BLaER1 (cell line): ENCODE measurements at regions not wholly inside any gene's neighbourhood (a gene's known extent, or its start where the extent isn't known, plus 50 kb on each side); places are given as distances from the start of the nearest gene placed in this dataset.

Experiments used
- H3K27ac ChIP-seq: shearing (Covaris generic); formaldehyde crosslinking; 2 replicates; pipeline ENCODE4 v1.8.1; 2022
- H3K27me3 ChIP-seq: shearing (Covaris generic); formaldehyde crosslinking; 2 replicates; pipeline ENCODE4 v1.8.1; 2022
- H3K36me3 ChIP-seq: shearing (Covaris generic); formaldehyde crosslinking; 2 replicates; pipeline ENCODE4 v1.8.1; 2022
- H3K4me1 ChIP-seq: shearing (Covaris generic); formaldehyde crosslinking; 2 replicates; pipeline ENCODE4 v1.8.1; 2022
- H3K4me2 ChIP-seq: shearing (Covaris generic); formaldehyde crosslinking; 2 replicates; pipeline ENCODE4 v1.8.1; 2022
- H3K4me3 ChIP-seq: shearing (Covaris generic); formaldehyde crosslinking; 2 replicates; pipeline ENCODE4 v1.8.1; 2022
- H3K9ac ChIP-seq: shearing (Covaris generic); formaldehyde crosslinking; 2 replicates; pipeline ENCODE4 v1.8.1; 2022
- H3K9me3 ChIP-seq: shearing (Covaris generic); formaldehyde crosslinking; 2 replicates; pipeline ENCODE4 v1.8.1; 2022
- H4K20me1 ChIP-seq: shearing (Covaris generic); formaldehyde crosslinking; 2 replicates; pipeline ENCODE4 v1.8.1; 2022
- Cebpa-rat ChIP-seq: shearing (Covaris generic); IDR thresholded peaks from 2 replicates; pipeline ENCODE4 v1.8.1; 2022

GRCh38 chr18:54777118-54777791 lies 51.0 kb upstream of the RAB27B start:
- peaks cover 51% of the 10 kb centered on the region for H3K4me1 ChIP-seq
- peak overlapping the region; percentile 64 for H3K4me2 ChIP-seq
- TF ChIP-seq Cebpa-rat, result no peak
- peaks cover 19% of the 10 kb centered on the region for H3K9me3 ChIP-seq
- H3K9ac ChIP-seq, result no peak overlapping the region
- H4K20me1 ChIP-seq, result no peaks in the 10 kb centered on the region
- no peak overlapping the region for H3K4me3 ChIP-seq
- no peaks in the 10 kb centered on the region for H3K27me3 ChIP-seq
- H3K27ac ChIP-seq, result no peak overlapping the region
- no peaks in the 10 kb centered on the region for H3K36me3 ChIP-seq

GRCh38 chr18:54777989-54778388 lies 50.3 kb upstream of the RAB27B start:
- Histone ChIP-seq H3K4me2 (peak overlapping the region; percentile 27), H3K36me3 (no peaks in the 10 kb centered on the region), H3K9me3 (peaks cover 19% of the 10 kb centered on the region), H3K4me1 (peaks cover 51% of the 10 kb centered on the region), H3K4me3 (no peak overlapping the region), H4K20me1 (no peaks in the 10 kb centered on the region), H3K27me3 (no peaks in the 10 kb centered on the region), H3K27ac (no peak overlapping the region), H3K9ac (no peak overlapping the region)
- TF ChIP-seq Cebpa-rat, result no peak
